NCI-H82 treated with DMSO at 0.1 percent for 48 hours (cell line): ENCODE measurements at regions not wholly inside any gene's neighbourhood (a gene's known extent, or its start where the extent isn't known, plus 50 kb on each side); places are given as distances from the start of the nearest gene placed in this dataset.

Experiments
- DNase-seq: peaks from one replicate; lab custom pipeline; 2025; ENCODE audit not compliant: unreplicated experiment; lab: John Stamatoyannopoulos, UW

- no peak for DNase-seq
Observed at GRCh38 chr2:40914666-40915065, 462.8 kb upstream of the SLC8A1 start.

GRCh38 chr2:40915651-40916050, 463.8 kb upstream of the SLC8A1 start:
- DNase-seq: no peak

DNA sequence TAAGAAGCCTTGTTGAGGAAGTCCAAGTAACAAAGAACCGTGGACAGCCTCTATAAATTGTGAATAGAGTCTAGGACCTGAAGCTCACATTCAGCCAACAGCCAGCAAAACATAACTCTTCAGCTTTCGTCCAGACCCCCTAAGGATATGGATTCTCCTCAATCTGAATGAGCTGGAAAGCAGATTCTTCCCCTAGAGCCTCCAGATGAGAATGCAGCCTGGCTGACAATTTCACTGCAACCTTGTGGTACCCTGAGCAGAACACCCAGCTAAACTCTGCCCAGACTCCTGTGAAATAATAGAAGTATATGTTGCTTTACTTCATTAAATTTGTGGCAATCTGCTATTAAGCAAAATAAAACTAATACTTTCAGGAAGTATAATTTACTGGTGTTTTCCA, 483.5 kb upstream of the SLC8A1 start:
- DNase-seq: no peak

GRCh38 chr2:40937284-40937683, 485.4 kb upstream of the SLC8A1 start:
- DNase-seq: no peak

DNA sequence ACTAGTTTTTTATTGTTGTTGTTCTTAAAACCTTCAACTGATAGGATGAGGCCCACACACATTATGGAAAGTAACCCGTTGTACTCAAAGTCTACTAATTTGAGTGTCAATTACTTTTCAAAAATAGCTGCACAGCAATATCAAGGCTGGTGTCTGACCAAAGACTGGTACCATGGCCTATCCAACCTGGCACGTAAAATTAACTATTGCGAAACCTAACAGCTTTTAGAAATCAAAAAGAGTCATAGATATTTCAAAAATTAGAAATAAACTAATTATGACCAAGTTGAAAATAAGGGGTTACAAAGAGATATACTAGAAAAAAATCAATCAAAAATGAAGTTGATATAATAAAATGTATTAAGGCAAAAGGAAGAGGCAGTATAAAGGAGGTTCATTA, 501.5 kb upstream of the SLC8A1 start:
- no peak for DNase-seq

GRCh38 chr2:40955042-40955441, 503.2 kb upstream of the SLC8A1 start:
- DNase-seq: no peak

GRCh38 chr2:40955635-40956034, 503.7 kb upstream of the SLC8A1 start:
- no peak for DNase-seq

DNA sequence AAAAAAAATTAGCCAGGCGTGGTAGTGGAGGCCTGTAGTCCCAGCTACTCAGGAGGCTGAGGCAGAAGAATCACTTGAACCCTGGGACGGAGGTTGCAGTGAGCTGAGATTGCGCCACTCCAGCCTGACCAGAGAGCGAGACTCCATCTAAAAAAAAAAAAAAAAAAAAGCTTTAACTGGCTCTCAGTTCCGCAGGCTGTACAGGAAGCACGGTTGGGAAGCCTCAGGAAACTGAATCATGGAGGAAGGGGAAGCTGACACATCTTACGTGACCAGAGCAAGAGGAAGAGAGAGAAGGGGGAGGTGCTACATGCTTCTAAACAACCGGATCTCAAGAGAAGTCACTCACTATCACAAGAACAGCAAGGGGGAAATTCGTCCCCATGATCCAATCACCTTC, 505.6 kb upstream of the SLC8A1 start:
- no peak for DNase-seq

- DNase-seq: no peak
Observed at GRCh38 chr2:40962026-40962425, 510.1 kb upstream of the SLC8A1 start.

DNA sequence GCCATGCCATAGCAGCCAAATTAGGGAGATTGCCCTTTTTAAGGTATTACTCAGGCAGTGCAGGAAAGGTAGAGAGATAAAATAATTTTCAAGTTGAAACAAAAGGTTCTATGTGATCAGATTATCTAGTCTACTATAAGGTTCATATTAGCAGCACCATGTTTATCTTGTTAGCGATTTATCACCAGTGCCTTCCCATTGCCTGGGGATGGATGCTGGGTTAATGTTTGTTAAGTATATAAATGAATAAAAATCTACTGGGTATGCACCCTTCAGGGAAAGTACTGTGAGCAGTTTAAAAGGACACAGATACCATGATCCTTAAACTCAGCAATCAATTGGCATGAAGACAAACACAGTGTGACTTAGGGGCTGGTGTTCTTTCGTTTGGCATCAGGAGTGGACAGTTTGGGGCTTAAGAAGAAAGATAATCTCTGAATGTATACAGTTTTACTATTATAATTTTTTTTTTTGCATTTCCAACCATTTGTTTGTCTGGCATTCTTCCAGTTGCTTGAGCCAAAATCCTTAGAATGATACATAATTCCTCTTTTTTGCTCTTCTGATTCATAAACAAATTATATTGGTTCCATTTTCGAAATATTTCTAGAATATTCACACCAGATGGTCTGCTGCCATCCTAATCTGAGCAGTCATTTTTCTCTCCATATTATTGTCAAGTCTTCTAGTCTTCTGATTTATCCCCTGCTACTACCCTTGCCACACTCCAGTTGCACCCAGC, 512.8 kb upstream of the SLC8A1 start:
- DNase-seq: no peak

GRCh38 chr2:40967451-40967850, 515.6 kb upstream of the SLC8A1 start:
- no peak for DNase-seq

DNA sequence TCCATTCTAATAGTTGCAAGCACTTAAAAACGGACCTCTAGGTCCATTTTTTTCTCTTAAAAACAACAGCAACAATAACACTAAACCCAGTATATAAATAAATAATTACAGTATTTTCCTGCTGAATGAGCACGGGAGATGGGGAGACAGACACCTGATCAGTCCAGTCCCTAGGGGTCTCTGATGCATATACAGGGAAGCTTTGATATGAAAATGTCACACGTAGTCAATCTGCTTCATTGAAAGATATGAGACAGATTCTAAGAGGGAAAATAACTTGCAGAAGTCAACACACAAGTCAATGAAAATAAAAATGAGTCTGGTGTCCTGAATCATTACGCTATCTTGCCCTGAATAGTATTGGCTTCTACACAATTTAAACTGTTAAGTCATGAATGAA, 523.3 kb upstream of the SLC8A1 start:
- no peak for DNase-seq

DNA sequence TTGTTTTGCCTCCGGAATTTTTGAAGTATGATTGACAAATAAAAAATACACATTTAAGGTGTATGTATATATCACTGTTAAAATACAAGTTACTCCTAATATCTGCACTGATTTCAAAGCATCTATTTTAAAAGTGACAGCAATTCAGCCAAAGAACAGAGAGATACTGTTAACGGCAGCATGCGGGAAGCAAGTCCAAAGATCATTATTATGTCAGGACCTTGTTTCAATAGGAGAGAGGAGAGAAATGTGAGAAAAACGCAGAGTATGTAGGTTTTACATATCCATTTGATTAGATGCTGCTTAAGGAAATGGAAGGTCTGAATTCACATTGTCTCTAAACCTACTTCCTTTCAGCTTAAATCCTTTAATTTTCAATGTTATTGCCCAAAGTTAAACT, 545.5 kb upstream of the SLC8A1 start:
- no peak for DNase-seq

DNA sequence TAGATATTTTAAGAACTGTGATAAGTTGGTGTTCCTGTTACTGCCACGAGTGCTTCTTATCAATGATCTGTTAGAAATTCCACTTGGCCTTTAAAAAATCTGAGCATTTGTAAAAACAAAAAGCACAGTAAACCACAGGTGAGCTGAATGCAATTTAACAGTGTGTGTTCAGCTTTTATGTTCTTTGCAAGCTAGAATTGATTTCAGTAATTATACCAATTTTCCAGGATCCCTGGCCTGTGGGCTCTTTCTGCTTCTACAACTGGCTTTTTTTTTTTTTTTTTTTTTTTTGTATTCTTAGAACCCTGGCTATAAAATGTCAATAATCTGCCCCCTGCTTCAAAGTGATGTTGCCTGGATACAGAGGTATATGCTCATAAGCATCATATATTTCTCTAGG, 548.5 kb upstream of the SLC8A1 start:
- no peak for DNase-seq

DNA sequence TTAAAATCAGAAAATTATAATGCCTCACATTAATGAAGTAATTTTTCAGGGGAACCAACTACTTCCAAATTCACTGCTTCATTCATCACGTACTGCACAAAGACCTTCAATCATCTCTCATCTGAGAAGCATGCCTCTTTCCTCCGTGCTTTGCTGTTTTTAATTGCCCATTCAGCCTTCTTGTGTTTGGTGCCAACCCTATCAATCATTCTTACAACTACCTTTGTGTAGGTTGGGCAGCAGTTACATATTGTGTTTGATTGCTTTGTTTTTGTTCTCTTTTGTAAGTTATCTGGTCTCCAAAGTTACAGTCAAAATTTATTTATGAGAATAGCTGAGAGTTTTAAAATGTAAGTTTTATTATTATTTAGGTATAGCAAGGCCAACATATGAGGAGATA, 549.0 kb upstream of the SLC8A1 start:
- DNase-seq: no peak

- DNase-seq: no peak
Observed at GRCh38 chr2:41004700-41005099, 552.8 kb upstream of the SLC8A1 start.

- DNase-seq: no peak
Observed at GRCh38 chr2:41020358-41020757, 568.5 kb upstream of the SLC8A1 start.

DNA sequence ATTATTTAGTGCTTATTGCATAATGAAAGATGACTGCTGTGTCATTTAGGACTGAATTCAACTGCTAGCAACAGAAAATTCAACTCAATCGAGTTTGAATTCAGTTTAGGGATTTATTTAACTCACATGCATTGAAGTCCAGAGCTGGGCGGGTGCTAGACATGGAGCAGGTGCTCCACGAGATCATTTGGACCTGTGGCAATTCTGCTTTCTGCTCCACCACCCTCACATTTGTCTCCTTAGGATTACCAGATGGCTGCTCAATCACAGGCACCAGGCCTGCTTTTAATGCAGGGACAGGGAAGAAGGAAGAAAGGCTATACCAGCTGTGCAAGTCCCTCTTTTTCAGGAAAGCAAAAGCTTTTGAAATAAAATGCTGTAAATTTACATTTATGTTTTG, 572.9 kb upstream of the SLC8A1 start:
- DNase-seq: no peak

DNA sequence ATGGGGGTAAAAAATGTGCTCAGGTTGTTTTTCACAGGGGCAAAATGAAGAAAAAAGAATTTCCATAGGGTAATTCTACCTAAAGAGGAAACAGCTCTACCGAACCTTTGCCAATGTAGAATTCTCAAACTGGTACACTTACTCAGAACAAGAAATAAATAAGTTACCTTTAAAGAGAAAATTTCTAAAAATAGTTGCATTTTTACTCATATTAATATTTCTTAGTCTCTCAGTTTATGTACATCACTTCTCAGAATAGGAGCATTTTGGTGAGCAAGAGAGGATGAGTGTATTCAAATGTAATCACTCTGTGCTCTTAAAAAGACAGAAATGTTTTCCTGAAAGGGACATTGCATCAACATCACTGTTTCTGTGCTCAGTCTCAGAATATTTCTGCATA, 574.7 kb upstream of the SLC8A1 start:
- no peak for DNase-seq

- DNase-seq: no peak
Observed at GRCh38 chr2:41027095-41027494, 575.2 kb upstream of the SLC8A1 start.

DNA sequence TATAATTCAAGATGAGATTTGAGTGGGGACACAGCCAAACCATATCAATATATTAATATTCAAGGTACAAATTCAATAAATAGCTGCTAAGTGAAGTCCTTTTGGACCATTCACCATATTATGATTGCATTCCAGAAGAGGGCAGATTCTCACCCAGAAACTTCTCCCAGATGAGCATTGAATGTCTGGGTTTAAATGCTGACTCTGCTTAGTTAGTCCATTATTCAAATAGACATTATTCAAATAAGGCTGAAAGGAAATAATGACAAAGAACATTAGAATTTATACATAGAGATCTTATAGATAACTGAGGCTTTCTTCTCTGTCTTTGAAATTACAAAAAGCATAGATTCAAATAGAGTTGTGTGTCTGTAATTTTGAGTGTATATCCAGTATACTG, 579.4 kb upstream of the SLC8A1 start:
- DNase-seq: no peak

GRCh38 chr2:41032715-41033114, 580.8 kb upstream of the SLC8A1 start:
- no peak for DNase-seq

GRCh38 chr2:41033127-41033526, 581.2 kb upstream of the SLC8A1 start:
- no peak for DNase-seq
